DMS153 treated with DMSO at 0.1 percent for 48 hours (cell line): ENCODE measurements at regions not wholly inside any gene's neighbourhood (a gene's known extent, or its start where the extent isn't known, plus 50 kb on each side); places are given as distances from the start of the nearest gene placed in this dataset.

ENCODE experiments used
- DNase-seq: peaks from one replicate; lab custom pipeline; 2025; ENCODE audit not compliant: unreplicated experiment; lab: John Stamatoyannopoulos, UW

DNA sequence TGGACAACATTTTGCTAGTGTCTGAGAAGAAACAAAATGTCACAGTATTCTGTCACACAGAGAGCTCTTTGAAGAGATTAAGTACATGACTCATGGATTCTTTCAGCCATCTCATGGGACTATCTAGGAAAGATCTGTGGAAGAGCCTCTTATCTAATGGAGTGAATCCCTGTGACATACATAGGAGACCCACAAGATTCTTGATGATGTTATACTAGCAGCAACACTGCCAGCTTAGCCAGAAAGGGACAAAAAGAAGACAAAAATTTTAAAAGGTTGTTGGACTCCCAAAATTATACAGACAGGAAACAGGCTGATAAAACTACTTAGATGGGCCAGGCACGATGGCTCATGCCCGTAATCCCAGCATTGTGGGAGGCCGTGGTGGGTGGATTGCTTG lies 143.3 kb upstream of the MGAT5 start:
- DNase-seq: no peak

DNA sequence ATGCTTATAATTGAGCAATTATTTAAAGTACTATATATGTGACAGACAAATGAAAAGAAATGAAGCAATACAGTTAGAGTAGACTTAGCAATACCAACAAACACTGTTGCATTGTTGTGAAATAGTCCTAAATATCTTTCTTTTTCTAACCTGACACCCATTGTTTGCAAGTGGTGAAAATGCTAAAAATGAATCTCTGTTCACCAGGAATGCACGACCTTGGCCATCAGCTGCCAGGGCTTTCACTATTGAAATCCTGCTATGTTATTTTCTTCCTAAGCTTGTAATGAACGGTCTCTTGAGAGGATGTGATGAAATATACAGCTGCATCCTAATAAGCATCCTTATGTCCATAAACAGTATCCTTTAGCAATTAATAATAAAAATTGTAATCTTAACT lies 136.2 kb upstream of the MGAT5 start:
- DNase-seq: no peak

DNA sequence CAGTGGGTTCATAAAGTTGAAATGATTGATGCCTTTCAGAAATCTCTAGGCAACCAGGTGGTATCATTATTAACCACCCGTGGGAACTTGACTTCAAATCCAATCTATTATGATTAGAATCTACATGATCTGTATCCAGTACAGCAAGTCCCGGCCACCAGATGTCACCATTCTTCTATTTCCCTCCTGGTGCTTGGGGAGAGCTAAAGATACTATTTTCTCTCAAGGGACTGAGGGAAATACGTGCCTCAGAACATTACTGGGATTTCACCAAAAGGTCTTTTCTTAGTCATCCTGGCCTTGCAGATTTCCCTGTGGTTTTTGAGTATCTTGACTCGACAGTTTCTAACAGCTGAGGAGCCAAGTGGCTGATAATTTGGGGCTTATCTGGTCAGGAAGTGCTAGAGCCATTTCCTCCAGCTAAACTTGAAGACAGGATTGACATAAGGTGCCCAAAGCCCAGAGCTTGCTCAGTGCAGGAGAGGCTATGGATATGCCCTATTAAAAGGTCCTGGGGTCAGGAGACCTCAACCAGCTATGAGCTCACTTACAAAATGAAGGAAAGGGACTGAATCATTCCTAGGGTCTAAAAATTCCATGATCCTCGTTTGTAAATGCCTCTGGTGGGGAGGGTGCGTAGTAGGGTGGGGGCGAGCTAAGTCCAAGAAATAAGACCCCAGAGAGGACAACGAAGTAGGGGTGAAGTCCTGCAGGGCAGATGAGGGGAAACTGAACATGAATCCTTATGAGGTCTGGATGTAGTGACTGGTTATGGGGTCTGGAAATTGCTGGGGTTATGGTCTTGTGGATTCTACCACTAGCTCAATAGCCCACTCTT lies 135.4 kb upstream of the MGAT5 start:
- peak; percentile 82 for DNase-seq

DNA sequence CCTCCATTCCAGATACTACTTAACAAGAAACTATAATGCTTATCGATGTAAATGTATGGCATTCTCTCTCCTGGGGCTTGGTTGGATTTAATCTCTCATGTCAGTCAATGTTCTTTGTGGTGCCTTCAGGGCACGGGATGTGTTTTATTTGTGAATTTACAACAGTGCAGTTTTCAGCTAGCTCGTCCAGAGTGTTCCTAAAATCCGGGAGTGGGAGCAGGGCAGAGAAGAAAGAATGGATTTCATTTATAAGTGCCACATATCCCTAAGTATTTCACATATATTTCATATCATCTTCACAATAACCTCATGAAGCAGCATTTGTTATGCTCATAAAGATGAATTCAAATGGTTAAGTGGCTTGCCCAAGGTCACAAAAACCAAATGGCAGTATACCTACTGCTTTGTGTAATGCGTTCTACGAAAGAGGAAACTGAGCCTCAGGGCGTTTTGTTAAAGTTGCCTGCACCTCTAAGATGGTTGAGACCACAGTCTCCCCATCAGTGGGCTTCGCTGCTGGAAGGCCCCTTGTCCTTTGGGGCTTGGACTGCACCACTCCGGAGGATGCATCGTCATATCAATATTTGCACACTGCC lies 134.7 kb upstream of the MGAT5 start:
- no peak for DNase-seq

DNA sequence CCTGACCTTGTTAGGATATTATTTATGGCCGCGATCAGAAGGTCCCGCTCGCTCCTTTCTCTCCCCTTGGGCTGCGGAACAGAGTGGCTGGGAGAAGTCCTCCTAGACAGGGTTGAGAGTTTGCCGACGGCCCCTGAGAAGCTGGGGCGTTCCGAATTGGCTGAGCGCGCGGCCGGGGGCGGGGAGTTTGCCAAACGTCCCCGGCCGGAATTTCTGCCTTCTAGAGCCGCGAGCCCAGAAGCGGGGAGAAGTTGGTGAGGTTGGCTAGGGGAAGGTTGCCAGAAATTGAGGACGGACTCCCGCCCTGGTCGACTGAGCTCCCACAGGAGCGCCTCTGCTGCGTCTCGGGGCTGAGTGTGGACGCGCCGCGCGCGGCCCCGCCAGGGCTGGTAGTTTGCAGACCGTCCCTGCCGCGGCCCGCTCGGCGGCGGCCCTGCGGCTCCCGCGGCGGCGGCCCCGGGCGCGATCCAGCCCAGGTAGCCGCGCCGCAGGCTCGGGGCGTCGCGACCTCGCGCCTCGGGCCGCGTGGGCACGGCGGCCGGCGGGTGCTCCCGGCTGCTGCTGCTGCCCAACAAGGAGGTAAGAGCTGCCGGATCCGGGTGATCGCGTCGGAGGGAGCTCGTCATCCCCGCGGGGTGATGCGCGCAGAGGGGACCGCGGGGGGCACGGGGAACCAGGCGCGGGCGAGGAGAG lies 134.0 kb upstream of the MGAT5 start:
- DNase-seq: peak; percentile 89

DNA sequence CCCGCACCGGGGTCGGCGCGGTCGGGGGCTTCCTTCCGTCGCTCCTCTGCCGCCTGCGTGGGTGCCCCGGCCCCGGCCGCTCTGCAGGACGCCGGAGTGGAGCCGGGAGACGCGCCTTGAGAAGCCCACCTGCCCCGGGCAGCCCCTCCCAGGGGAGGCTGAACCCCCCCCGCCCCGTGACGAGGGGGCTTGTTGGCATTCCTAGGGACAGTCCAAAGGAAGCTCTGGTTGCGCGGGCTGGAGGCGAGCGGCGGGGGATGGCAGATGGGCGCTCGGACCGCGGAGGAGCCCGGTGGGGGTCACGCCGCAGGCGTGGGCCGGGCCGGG lies 133.5 kb upstream of the MGAT5 start:
- no peak for DNase-seq

DNA sequence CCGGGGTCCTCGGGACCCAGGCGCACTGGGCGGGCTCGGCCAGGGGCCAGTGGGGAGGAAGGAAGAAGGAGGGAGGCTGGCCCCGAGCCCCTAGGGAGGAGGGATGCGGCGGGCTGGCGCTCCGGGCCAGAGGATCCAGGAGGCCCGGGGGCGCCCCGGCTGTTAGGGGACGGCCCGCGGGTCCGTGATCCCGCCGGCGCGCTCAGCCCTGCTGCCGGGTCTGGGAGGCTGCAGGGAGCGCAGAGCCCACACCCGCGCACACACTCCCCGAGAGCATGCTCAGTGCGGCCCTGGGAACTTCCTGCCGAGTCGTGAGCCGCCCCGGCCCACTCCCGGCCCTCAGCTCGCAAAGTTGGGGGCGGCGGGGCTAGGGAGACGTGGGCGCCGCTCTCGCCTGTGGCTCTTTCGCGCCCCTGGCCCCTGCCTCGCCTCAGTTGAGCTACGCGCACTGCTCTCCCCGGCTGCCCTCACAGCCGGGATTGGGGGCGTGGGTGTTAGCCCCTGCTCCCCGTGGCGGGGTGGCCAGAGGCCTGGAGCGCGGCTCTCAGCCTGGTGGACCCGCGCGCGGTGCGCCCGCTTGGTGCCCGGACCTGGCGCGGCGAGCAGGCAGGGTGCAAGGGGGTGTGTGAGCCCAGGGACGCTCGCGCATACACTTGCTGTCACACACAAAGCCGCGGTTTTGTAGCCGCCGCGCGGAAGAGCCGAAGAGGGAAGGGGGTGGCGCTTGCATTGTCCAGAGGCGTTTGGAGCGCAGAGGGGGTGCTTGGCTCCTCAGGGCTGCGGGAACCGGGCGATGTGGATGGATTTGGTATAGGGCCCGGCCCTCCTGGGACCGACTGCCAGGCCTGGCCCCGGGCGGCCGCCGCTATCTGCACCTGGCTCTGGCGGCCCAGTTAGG lies 132.9 kb upstream of the MGAT5 start:
- no peak for DNase-seq

DNA sequence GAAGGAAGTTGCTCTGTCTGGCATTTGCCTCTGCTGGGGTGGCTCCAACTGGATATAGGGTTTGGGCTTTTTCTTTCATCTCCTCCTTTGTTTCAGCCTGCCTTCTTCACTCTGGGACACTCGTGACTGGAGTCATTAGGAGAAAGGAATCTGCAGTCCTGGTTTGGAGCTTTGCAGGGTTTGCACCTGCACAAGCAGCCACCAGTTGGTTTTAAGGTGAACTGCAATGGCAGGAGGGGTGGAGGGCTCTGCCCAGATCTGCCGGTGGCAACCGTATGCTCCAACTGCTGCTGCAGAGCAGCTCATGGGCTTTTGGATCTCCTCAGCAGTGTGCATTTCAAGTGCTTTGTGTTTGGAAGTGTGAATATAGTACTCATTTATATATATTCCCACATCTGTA lies 131.3 kb upstream of the MGAT5 start:
- DNase-seq: no peak

DNA sequence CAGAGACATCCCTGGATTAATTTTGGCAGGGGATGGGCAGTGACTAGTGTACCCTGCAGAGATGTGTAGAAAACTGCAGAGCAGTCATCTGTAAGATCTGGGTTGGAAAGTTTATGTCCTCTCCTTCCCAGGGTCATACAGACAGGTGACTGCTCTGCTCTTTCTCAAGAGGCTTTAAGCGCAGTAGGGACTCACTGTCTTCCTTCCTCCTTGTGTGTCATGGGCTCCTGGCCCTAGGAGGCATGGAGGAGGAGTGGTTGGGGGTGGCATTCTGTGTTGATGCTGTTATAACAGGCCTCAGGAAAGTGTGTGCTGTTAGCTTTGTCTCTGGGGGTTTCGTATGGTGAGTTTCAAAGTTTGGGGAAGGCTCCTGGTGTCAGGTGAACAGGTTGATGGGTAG lies 130.5 kb upstream of the MGAT5 start:
- DNase-seq: no peak

DNA sequence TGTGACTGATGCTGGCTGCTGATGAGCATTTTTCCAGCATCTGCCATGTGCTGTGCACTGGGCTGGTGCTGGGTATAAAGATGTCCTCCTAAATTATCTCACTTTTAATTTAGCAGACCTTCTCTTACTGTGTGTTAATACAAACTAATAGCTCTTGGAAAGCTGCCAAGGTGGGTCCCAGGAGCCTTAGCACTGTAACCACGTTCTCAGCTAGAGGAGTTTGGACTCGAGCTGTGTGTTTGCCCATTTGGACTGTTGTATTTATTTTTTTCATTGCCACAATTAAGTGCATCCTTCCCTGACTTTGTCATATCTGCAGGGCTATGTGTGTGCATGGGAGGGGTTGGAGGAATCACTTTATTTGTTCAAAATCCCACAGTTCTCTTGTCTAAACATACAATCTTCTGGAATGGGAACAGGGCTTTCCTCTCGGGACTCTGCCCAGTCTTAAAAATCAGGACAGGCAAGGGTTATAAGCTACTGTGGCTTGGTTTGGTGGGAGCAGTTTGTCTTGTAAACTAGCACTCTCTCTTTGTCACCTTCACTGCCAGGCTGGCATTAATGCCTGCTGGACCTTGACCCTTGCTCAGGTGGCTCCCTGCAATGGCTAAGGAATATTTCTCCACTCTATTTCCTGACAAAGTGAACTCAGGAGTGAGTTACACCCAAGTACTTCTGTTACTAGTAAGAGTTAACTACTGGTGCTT lies 129.7 kb upstream of the MGAT5 start:
- DNase-seq: peak; percentile 68

DNA sequence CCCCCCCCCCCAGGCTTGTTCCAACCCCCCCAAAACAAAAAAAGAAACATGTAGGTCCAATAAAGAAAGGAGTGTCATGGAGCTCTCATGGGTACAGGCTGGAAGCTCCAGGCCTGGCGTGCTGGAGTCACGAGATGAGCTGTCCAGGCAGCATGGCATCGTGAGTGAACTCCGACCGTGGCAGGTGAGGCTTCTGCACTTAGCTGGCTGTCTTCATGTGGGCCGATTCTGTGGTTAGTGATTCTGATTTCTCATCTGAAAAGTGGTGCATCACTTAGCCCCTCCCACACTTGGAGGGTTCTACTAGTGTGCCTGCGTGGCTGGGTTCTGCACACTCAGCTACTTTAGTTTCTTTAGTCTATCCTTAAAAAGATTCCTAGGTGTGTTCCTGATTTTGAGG lies 126.4 kb upstream of the MGAT5 start:
- DNase-seq: no peak

DNA sequence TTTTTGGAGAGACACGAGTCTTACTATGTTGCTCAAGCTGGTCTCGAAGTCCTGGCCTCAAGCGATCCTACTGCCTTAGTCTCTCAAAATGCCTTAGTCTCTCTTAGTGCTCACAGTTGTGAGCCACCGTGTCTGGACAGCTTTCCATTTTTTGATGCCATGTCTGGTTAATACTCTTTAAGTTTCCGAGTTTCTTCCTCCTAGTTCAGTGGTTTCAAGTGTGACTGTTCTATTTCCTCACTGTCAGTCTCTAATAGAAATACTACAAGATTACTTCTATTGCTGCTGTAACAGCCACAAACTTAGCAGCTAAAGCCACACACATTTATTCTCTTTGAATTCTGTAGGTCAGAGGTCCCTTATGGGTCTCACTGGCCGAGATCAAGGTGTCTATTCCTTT lies 125.1 kb upstream of the MGAT5 start:
- no peak for DNase-seq

DNA sequence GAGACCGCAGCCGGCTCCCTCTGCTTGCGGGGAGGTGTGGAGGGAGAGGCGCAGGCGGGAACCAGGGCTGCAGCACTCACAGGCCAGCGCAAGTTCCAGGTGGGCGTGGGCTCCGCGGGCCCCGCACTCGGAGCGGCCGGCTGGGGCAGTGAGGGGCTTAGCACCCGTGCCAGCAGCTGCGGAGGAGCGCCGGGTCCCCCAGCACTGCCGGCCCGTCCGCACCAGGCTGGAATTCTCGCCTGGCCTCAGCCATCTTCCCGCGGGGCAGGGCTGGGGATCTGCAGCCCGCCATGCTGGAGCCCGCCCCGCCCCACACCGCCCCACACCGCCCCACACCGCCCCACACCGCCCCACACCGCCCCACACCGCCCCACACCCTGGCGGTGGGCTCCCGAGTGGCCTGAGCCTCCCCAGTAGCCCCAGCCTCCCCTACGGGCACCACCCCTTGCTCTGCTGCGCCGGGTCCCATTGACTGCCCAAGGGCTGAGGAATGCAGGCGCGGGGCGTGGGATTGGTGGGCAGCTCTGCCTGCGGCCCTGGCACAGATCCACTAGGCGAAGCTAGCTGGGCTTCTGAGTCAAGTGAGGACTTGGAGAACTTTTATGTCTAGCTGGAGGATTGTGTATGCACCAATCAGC lies 123.9 kb upstream of the MGAT5 start:
- no peak for DNase-seq

DNA sequence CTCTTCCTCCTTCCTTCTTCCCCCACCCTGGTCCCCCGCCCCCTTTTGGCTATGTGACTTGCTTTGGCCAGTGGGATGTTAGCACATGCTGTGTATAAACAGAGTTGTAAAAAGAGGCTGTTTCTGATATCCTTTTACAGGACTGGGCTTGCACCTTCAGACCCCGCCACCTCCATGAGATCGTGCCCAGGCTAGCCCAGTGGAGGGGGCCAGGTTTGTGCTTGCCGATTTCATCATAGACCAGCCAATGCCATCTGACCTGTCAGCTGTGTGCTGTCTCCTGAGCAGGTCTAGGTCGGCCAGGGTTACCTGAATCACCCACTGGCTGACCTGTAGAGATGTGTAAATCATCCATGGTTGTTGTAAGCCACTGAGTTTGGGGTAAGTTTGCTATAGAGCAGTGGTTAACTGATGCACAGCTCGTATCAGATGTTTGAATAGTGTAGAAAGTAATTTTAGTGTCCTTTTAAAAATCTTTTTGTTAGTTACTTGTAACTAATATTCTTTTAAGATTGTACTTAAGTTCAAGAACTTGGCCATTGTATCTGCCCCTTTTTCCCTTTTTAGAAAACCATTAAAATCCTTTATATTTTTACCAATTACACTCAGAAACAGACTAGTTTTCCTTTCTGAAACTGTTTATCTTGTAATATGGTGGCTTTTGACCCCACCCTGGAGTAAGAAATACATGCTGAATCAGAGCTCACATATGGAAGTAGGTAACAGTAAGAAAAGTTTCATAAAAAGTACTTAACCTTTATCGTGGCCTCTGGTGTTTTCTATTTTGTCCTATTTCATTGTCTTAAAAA lies 122.0 kb upstream of the MGAT5 start:
- DNase-seq: no peak

DNA sequence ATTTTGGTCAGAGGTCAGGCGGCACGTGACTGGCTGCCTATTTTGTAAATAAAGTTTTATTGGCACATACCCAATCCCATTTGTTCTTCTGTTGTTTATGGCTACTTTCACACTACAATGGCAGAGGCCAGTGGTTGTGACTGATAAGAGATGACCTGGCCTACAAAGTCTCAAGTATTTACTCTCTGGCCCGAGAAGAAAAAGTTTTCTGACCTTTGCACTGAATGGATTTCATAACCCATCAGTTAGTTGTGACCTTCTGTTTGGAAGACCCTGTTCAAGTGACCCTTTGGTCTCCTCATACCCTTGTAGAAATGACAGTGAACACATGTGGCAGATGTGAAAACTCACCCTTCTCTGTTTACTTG lies 121.4 kb upstream of the MGAT5 start:
- DNase-seq: no peak

DNA sequence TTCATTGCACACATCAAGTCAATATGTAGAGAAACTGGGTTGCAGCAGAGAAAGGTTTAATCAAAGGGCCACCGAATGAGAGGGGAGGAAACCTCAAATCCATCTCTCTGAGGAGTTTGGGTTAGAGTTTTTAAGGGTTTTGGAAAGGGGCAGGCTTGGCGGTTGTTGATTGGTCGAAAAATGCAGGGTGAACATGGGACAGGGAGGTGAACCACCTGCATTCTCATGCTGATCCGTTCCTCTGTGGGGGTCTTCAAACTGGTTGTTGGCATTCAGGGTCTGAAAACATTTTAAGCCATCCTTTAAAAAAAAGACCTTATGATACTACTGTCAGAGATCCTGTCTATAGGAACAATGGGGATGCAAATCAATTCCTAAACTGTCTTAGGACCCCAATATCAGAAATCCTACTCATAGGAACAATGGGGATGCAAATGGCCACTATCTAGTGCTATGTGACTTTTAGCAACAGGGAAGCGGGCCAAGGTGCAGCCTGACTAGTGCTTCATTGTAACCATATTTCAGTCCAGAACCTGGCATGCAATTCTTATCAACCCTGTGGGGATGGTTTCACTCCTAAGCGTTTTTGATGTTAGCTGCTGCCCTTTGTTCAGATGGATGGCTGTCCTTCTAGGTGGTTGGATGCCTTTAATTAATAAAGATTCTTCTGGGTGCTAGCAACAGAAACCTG lies 120.1 kb upstream of the MGAT5 start:
- DNase-seq: no peak

DNA sequence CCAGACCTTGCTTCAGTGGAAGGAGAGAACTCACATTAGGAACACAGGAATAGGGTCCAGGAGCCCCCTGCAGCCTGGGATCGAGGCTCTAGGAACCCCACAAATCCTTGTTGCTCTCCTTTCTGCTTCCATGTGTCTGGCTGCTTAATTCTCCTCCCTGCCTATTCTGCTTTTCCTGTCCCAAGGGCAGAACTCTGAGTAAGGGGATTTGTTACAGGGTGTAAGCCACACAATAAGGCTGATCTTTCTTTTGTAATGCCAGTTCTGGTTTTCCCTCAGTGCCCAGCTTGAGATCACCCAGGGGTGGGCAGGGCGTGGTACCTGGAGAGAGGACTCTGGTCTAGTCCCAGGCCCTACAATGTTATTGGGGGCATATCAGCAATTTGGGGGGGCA lies 119.6 kb upstream of the MGAT5 start:
- no peak for DNase-seq

DNA sequence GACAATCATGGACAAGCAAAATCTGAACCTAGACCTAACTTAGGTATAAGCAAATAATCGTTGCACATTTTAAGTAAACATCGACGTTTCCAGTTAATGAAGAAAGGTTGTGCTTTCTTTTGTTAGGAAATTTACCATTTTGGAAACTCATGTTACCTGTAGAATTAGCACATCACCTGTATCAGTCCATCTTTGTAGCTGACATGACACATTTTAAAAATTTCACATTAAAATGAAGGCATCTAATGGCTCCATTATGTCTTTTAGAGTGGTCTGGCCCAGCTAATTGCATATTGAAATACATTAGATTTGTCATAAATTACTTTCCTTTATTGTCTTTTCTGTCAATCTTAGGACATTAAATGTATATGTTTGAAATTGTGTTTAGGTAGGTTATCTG lies 119.0 kb upstream of the MGAT5 start:
- DNase-seq: no peak

DNA sequence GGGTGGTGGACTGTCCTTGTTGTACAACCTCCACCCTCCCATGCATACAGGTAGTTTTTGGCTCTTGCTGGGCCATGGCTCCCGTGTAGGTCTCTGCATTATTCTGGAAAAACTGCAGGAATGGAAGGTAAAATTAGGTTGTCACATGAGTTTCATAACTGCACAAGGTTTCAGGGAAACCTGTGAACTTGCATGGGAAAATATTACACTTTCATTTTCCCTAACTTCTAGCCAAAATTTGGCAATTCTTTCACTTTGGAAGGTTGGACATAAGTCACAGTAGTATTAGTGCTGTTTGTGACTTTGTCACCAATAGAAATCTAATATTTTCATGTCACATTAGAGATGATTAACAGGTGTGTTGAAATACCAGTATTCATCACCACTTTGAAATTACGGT lies 118.1 kb upstream of the MGAT5 start:
- DNase-seq: no peak
